Breast epithelium (tissue), 3 donors: ENCODE measurements at regions not wholly inside any gene's neighbourhood (a gene's known extent, or its start where the extent isn't known, plus 50 kb on each side); places are given as distances from the start of the nearest gene placed in this dataset.

Experiments
- CTCF ChIP-seq, 3 donors: fragments of 450-650 bp; IDR thresholded peaks; one replicate each; pipeline ENCODE4 v1.5.1; 2016 to 2017; ENCODE audit warnings: antibody characterized with exemption in 3 of 3, mild to moderate bottlenecking in 3 of 3, moderate library complexity in 3 of 3
- POLR2A ChIP-seq: fragments of 450-650 bp; IDR thresholded peaks from one replicate; pipeline ENCODE4 v1.6.1; 2016; ENCODE audit warnings: antibody characterized with exemption, mild to moderate bottlenecking, moderate library complexity

- TF ChIP-seq CTCF (IDR thresholded peaks at IDR 0.05) (no peak), POLR2A (no peak)
Observed at GRCh38 chr7:96562458-96562857, 147.2 kb downstream of the SEM1 start.
